Activated CD4-positive, alpha-beta T cell treated with anti-CD3 and anti-CD28 coated beads, Interleukin-2, Interleukin-6, amounts not matched to agents 100 ng/mL and 50 ng/mL, durations not matched to agents 16 hours and 8 hours (primary cell): ENCODE measurements at regions not wholly inside any gene's neighbourhood (a gene's known extent, or its start where the extent isn't known, plus 50 kb on each side); places are given as distances from the start of the nearest gene placed in this dataset.
"Not testable (repeated sequence)": the region's sequence is repeated elsewhere in the genome, so short reads cannot be mapped to it uniquely, and the experiment has no call there.

Source experiments
- DNase-seq: peaks from one replicate; pipeline ENCODE4 v3.0.0-alpha.2; 2020

- DNase-seq, result no peak
Measured at GRCh38 chr1:96095849-96096612, 625.6 kb upstream of the PTBP2 start.

DNA sequence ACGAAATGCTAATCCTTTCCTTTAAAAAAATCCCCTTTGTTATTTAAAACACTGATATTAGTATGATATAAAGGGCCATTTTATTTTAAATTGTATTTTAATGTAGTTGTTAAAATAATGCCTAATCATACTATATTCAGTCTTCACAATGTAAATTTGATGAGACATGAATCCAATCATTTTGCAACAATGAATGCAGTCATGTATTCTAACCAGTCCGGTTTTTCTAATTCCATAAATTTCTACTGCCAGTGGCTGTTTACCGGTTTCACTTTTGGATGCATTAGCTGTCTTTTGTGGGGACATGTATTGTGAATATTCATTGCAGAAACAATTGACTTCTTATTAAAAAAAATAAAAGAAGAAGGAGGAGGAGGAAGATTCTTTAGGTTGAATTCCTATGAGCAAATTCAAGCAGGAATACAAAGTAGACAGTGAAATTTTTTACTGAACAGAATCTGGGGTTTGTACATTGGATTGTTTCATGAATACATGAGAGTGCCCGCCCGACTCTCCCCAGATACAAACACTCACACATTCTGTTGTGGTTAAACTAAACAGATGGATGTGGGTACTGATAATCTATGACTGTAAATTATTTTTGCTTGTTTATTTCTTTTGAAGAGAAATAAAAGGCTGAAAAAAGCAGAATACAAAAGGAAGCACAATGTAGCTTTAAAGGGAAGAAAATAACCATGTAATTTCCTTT lies 624.8 kb upstream of the PTBP2 start:
- DNase-seq, result no peak

GRCh38 chr1:96104506-96104905 lies 617.1 kb upstream of the PTBP2 start:
- DNase-seq, result no peak

DNA sequence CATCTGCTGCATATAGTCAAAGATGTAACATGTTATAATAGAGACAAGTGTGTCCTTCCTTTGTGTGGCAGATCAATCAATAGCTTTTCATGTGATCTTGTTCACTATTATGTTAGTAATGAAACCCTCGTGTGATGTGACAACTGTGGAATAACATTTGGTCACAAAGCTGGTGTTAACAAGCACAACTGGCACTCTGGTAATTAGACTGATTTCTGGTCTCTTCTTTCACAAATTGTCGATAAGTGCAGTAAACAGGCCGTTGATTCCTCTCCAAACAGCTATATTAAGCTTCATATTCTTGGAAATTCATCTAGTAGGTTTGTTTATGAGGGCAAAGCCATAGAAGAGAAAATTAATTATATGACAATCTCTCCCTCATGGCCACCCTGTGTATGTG lies 616.7 kb upstream of the PTBP2 start:
- DNase-seq, result no peak

DNA sequence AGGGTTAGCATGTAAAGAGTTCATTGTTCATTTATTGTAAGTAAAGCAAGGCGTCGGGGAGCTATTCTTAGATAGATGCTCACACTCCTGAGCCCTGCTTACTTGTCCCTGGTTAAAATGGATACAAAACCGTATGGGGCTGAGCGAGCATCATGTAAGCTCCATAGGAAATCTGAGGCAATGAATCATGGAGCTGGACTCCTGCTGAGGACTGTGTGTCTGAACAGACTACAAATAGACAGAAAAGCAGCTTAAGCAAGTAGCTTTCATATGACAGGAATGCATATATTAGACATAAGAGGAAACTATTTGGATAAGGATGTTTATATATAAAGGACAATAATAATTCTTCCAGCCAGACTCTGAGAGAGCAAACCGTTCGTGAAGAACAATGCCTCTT lies 604.9 kb upstream of the PTBP2 start:
- no peak for DNase-seq

- no peak for DNase-seq
Measured at GRCh38 chr1:96130432-96130831, 591.2 kb upstream of the PTBP2 start.

DNA sequence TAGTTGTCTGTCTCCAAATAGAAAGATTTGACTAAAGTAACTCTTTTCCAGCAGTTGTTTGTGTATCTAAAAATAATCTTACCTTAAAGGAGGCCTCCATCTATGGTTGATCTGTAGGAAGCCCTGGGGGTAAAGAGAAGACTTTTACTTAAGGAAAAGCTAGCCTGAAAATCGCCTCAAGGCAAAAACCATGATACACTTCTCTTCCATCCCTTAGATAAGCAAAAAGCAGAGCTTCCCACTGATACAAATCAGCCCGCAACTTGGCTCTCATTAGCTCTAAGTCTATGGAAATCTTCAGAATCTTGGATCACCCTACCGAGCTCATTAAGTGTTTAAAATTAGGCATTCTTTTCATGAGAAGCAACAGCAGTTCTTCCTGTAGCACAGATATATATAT lies 576.9 kb upstream of the PTBP2 start:
- no peak for DNase-seq

DNA sequence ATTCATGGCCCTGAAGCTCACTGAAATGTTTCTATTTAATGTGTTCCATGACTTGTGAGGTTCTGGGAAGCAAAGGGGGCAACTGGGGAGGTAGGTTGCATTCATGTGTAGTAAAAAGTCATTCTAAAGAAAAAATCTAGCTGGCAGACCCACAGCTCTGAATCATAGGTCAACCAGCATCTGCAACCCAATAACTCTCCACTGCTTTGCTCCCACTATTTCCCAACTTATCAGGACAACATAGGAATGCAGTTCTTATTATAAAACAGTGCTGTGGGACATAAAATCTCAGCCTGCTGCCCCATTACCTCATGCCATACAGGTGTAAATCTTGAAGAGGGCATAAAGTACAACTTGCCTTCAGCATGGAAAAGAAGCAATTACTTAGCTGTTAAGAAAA lies 576.1 kb upstream of the PTBP2 start:
- DNase-seq, result no peak

DNA sequence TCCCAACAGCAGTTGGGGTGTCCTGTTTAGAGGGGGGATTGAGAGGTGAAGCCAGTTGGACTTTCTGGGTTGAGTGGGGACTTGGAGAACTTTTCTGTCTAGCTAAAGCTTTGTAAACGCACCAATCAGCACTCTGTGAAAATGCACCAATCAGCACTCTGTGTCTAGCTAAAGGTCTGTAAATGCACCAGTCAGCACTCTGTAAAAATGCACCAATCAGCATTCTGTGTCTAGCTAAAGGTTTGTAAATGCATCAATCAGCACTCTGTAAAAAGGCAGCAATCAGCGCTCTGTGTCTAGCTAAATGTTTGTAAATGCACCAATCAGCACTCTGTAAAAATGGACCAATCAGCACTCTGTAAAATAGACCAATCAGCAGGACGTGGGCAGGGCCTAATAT lies 568.6 kb upstream of the PTBP2 start:
- DNase-seq, result not testable (repeated sequence)

DNA sequence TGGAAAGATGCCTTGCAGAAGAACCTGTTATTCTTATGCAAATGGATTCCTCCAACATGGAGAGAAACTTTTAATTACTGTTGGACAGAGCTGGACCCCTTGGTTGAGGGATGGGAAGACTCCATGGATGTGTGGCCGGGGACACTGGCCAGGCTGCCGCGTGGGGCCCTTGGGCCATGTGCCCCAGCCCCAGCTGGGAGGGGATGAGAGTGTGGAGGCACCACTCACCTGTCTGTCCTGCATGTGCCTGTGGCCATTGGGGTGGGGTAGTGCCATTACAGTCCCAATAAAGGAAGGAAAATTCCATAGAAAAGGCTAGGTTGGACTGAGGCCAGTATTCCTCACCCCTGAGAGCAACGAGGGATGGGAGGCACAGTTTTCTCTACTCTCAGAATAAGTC lies 564.5 kb upstream of the PTBP2 start:
- no peak for DNase-seq

GRCh38 chr1:96159379-96159778 lies 562.2 kb upstream of the PTBP2 start:
- DNase-seq, result no peak

- no peak for DNase-seq
Measured at GRCh38 chr1:96164053-96164452, 557.5 kb upstream of the PTBP2 start.

DNA sequence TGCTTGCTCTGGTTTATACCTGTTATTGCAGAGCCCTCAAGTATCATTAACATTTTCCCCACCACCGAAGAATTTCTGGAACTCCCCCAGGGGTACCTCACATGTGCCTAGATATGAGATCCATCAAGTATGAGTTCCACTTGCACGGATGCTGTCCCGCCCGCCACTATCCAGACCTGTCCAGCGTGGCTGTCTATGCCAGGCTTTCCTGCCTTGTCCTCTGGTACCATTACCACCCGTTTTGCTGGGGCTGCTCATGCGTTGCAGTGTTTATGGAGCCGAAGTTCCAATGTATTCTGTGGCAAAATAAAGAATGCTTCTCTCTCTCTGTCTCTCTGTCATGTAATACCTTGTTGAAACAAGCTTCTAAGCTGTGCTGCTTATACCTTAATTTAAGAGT lies 543.5 kb upstream of the PTBP2 start:
- DNase-seq, result no peak

DNA sequence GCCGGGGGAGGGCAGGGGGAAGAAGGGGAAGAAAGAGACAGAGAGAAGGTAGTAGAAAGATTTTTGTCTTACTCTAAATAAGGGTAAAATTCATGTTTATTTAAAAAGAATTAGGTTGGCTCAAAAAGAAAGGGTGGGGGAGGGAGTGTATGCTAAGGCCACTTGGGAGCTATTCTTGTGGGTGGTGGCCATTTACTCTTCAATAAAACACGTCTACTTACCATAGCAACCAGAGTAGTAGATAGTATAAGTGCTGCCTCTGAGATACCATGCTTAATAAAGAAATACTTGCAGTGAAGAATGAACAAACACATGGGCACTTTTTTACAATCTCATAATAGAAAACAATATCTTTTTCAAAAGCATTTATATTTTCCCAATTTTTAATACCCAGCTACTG lies 538.1 kb upstream of the PTBP2 start:
- no peak for DNase-seq

DNA sequence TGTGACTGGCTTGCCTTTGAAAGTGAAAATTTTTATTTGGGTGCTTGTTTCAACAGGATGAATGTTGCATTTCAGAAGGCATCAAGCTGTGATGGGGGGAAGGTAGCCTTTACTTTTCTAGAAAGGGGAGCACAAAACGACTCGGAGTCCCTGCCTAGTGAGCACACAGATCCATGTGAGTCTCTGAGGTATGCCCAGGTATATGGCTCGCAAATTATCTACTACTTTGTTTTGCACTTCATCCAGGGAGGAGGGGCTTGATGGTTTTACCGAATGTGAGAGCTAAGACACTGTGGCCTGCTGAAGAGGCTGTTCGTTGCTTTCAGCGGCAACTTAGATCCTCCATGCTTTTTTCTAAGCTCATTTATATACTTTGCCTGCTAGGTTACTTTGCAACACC lies 537.7 kb upstream of the PTBP2 start:
- DNase-seq, result no peak

DNA sequence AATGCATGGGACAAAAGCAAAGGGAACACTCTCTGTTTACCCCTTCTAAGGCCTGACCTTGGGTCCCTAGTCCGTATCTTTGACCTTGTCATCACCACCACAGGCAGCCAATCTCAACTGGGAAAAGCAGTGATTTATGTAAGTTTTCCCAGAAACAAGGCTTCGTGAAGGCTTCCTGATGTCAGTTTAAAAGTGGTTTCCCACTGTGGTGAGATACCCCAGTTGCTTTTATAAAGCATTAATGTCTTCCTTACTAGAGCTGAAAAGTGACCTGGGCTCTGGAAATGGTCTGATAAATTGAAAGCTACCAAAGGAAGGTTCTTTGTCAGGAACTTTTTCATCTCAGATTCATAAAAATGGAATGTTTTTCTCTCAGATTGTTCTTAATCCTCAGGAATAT lies 536.4 kb upstream of the PTBP2 start:
- DNase-seq, result no peak

- DNase-seq, result no peak
Measured at GRCh38 chr1:96187020-96187419, 534.6 kb upstream of the PTBP2 start.

DNA sequence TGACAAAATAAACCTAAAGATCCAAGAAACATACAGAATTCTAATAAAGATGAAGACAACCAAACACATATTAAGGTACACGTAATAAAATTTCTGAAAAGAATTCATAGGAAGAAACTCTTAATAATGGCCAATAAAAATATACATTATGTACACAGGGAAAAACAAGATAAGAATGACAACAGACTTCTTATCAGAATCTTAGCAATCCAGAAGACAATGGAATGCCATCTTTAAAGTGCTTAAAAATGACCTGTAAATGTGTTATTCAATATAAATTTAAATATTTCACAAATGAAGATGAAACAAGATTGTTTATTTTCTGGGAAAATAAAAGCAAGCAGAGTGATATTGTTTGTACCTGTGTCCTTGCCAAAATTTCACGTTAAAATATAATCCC lies 530.4 kb upstream of the PTBP2 start:
- no peak for DNase-seq

GRCh38 chr1:96206451-96206850 lies 515.1 kb upstream of the PTBP2 start:
- no peak for DNase-seq

- no peak for DNase-seq
Measured at GRCh38 chr1:96207936-96208335, 513.6 kb upstream of the PTBP2 start.

GRCh38 chr1:96208428-96208827 lies 513.2 kb upstream of the PTBP2 start:
- no peak for DNase-seq

DNA sequence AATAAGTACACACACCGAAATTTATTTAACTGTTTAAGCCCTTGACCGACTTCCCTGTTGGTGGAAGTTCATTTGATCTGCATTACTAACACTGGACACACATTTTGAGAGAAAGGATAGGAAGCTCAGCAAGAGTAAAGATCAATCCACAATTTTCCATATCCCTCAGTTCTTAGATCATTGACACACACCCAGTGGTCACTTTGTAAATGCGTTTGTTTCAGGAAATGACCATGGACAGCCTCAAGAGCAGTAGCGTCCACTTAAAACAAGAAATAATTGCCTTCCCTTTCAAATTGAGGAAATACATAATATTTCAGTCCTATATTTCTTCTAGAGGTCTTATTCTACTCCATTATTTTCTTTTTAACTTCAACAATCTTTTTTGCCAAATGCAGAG lies 511.5 kb upstream of the PTBP2 start:
- no peak for DNase-seq

DNA sequence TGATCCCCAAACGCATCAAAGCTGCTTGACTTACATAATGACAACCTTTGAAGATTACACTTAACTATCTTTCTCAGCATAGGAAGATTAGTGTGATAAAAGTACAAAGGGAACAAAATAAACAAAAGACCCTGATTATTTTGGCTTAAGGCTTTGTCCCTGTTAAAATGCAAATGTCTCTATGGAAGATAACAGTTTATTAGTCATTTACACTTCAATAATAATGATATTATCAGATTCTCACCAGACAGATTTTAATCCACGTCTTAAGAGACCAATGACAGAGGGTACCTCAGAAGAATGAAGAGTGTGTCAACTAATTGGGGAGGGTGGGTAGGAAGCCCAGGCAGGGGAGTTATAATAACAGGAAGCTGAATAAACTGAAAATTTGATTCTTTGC lies 510.4 kb upstream of the PTBP2 start:
- no peak for DNase-seq

DNA sequence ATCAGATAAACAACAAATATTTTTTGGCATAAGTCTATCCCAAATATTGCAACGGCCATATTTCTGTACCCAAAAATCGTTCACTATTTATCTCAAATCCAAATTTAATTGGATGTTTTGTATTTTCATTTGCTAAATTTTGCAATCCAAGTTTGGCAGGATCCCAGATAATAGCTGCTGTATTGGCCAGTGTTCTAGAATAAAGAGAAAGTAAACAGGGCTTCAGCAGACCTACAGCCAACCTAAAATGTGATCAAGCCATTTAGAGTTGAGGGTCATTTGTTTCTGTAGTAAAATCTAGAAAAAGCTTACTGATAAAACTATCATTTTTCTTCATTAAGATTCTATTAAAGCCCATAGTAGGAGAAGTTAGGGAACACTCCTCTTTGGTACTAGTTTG lies 506.6 kb upstream of the PTBP2 start:
- no peak for DNase-seq

GRCh38 chr1:96220651-96221050 lies 500.9 kb upstream of the PTBP2 start:
- DNase-seq, result no peak
